ENCODE measurements at regions not wholly inside any gene's neighbourhood (a gene's known extent, or its start where the extent isn't known, plus 50 kb on each side); places are given as distances from the start of the nearest gene placed in this dataset.

GRCh38 chr6:4314201-4314707 is 178.9 kb upstream of the ECI2 start:
- no peak for TF ChIP-seq EZH2 (IDR thresholded peaks at IDR 0.05)
- no peak for TF ChIP-seq POLR2AphosphoS5 (IDR thresholded peaks at IDR 0.05; ENCODE audit: borderline replicate concordance, low read depth, low read length)
- no peak for TF ChIP-seq FOXP2 (optimal IDR thresholded peaks at IDR 0.05; ENCODE audit: control extremely low read depth, extremely low read length, insufficient read depth)

Data from SK-N-MC (cell line).